NCI-H748 (cell line): ENCODE measurements at regions not wholly inside any gene's neighbourhood (a gene's known extent, or its start where the extent isn't known, plus 50 kb on each side); places are given as distances from the start of the nearest gene placed in this dataset.
A peak's percentile ranks its signal among the peaks of the same experiment; 100 is the strongest.
"Not testable (repeated sequence)": the region's sequence is repeated elsewhere in the genome, so short reads cannot be mapped to it uniquely, and the experiment has no call there.

Experiments
- DNase-seq: peaks from one replicate; lab custom pipeline; 2025; ENCODE audit not compliant: unreplicated experiment; lab: John Stamatoyannopoulos, UW

DNA sequence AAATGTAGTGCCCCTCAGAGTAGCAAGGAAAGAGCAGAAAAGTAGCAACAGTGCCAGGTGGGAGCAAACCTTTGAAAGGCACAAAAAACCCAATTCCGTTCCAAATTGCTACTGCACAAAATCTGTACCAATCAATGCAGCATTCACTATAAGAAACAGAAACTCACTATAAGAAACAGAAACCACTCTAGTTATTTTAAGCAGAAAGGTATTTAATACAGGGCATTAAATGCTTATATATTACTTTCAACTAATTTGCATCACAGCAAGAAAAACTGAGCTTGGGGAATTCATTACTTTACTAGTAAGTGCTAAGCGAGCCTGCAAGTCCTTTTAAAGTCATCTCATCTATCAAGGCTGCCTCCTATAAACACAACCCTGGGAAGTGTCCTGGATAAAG, 116.5 kb upstream of the OLIG3 start:
- no peak for DNase-seq

DNA sequence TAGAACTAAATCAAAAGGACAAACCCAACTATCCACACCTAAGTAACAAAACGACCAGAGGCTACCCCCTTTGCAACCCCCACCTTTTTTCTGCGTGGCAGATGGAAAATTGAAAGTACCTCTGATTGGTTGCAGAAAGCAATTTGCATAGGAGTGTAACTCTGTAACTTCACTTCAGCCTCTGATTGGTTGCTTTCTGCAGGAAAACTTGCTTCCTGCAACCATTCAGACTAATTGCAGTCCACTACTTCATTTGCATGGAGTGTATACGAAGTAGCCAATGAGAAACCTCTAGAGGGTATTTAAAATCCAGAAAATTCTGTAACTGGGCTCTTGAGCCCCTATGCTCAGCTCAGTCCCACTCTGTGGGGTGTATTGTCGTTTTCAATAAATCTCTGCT, 129.1 kb upstream of the OLIG3 start:
- DNase-seq: peak; percentile 30

DNA sequence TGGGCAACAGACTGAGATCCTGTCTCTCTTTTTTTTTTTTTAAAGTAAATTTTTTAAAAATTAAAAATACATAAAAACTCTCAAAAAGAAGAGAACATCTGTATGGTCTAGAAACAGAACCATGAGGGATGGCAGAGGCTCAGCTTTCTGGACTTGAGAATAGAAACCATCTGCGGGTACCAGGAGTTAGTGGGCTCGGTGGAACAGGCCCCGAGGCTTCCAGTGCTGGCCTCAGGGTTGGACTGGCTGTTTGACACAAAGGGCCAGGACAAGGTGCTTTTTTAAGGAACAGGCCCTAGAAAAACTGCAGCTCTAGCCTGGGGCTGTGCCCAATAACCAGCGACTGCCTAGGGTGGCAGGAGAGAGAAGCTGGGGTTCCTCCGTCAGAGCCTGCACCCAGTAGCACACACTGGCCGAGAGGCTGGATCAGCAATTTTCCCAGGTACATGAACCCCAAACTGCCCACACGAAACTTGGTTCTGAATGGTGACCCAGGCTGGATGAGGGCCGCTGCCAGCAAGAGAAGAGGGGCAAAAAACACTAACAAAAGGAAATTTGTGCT, 131.0 kb upstream of the OLIG3 start:
- no peak for DNase-seq

DNA sequence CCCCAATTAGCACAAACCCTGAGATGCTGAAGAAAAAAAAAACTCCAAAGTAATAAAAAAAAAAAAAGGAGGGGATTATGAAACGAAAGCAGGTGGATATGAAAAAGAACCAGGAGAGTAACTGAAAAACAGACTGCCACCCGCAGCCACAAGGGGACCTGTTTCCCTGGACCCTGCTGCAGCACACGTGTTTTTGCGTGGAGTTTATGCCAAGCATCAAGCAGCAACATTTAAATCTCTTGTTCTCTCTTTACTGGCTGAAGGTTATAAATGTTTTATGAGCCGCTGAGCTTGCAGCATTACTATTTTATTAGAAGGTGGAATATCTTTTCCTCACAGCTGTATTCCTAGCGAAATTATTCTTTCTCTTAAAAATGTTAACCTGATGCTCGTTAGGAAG, 131.6 kb upstream of the OLIG3 start:
- DNase-seq: peak; percentile 23

DNA sequence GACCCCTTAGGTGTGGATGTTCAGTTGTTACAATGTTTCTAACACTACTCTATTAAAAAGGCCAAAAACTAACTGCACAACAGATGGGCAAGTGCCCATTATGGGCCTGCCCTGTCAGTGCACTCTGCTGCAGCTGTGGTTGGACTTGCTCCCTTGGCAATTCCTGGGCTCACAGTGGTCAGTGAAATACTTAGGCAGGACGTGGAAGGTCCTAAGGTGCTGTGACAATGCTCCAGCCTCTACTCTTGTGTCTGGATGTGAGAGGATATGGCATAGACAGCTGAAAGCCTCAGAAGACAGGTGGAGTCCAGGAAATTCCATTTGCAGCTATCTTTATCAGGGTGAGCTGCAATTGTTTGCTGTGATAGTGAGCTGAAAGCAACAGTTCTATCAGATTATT, 136.5 kb upstream of the OLIG3 start:
- DNase-seq: no peak

DNA sequence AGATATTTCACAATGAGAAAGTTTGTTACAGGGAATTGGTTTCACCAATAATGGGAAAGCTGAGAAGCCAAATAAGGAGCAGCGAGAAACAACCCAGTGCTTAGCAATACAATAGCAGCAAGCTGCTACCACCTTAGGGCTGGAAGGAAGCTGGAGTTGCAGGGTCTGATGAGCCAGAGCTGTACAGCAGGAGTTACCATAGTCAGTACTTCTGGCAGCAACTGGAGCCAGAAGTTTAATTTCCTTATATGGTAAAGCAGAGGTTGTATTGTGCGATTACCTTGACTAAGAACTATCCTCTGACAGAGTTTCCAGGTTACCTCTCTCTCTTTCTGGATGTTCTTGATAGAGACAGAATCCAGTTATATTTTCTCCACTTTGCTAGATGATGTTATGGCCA, 137.1 kb upstream of the OLIG3 start:
- DNase-seq: no peak

DNA sequence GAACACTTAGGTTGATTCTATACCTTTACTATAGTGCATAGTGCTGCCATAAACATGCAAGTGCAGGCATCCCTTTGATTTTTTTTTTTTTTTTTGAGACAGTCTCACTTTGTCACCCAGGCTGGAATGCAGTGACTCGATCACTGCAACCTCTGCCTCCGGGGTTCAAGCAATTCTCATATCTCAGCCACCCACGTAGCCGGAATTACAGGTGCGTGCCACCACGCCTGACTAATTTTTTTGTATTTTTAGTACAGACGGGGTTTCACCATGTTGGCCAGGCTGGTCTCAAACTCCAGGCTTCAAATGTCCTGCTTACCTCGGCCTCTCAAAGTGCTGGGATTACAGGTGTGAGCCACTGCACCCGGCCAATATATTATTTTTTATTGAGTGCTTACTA, 140.0 kb upstream of the OLIG3 start:
- DNase-seq: not testable (repeated sequence)

DNA sequence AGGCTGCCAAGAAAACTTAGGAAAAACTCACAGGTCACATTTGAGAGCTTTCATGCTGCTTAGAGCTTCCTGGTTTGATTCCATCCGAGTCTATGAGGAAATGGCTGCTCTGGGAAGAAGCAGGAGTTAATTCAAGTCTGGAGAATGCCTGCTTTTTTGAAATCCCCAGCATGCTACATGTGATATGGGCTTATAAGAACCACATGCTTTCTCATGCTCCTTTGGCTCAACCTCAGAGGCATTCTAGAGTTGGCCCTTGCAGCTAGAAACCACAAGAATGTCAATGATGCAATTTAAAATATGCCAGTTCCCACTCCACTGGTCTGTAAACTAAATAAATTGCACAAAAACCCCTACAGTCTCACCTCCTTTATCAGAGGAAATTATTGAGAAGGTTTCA, 142.9 kb upstream of the OLIG3 start:
- no peak for DNase-seq

DNA sequence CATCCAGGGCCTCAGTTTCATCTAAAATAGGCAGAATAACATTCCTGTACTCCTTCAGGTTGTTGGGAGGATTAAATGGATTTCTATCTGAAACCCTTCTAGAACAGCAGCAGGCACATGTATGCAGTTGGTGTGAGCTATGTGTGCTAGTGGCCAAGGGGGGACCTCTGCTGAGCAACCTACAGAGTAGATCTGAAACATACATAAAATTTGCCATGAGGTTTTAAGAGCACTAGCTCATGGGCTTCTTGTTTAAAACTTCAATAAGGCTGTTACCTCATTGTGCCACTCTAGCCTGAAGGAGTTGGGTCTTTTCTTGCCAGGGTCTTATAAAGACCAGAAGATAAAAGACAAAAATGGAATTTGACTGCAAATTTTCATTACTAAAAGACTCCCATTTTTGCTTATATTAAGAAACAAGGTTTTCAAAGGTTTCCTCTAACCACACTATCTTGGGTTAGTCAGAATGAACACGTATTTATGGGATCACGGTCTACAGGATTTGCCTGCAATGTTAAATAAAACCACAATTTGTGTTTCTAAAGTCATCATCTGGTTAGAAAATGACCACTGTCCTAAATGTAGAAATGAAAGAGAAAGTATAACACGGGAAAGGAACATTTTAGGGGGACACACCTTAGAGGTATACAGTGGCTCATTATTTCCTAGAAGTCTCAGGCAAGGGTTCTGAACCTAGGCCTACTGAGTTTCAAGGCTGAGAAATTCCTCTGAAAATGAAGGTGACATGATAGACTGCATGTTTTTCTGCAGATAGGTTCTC, 144.9 kb upstream of the OLIG3 start:
- no peak for DNase-seq

DNA sequence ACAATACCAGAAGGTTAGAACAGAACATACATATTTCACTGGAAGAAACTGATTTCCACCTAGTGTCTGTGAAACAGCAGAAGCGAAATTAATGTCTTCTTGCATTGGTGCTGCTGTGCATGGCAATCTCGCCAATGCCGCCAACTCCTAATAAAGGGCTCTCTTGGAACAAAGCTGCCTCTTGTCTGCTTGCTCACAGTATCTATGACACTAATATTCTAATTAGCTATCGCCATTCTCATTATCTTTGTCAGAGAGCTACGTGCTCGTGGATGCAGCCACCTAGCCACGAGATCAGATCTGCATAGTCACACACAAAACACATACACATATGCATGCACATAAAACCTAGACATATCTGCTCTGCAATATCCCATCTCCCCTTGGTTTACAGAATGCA, 145.9 kb upstream of the OLIG3 start:
- peak; percentile 45 for DNase-seq

DNA sequence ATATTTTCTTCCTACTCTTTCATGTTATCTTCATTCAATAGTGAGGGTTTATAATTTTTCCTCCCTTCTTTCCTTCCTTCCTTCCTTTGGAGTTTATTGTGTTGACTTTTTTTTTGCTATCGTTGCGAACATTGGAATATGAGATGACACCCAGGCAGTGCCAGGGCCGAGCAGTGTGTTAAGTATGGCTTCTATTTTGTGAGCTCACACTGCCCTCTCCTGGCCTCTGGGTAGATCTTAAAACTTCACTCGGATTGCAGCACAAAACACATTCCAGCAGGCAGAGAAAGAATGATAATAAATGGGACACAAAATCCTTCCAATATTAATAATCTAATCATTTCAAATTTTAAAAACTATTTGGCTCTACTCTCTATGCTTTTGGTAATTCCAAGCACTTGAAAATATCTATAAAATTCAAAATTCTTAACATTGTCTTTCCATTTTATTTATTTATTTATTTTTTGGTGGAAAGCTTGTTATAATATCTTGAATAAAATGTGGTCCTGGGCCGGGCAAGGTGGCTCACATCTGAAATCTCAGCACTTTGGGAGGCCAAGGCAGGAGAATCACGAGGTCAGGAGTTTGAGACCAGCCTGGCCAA, 147.4 kb upstream of the OLIG3 start:
- DNase-seq: peak; percentile 75

DNA sequence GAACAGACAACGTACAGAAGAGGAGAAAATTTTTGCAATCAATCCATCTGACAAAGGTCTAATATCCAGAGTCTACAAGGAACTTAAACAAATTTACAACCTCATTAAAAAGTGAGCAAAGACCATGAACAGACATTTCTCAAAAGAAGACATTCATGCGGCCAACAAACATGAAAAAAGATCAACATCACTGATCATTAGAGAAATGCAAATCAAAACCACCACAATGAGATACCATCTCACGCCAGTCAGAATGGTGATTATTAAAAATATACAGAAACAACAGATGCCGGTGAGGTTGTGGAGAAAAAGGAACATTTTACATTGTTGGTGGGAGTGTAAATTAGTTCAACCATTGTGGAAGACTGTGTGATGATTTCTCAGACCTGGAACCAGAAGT, 149.0 kb upstream of the OLIG3 start:
- not testable (repeated sequence) for DNase-seq

DNA sequence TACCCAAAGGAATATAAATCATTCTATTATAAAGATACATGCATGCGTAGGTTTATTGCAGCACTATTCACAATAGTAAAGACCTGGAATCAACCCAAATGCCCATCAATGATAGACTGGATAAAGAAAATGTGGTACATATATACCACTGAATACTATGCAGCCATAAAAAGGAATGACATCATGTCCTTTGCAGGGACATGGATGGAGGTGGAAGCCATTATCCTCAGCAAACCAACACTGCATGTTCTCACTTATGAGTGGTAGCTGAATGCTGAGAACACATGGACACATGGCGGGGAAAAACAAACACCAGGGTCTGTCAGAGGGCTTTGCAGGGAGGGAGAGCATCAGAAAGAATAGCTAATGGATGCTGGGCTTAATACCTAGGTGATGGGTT, 149.4 kb upstream of the OLIG3 start:
- not testable (repeated sequence) for DNase-seq

DNA sequence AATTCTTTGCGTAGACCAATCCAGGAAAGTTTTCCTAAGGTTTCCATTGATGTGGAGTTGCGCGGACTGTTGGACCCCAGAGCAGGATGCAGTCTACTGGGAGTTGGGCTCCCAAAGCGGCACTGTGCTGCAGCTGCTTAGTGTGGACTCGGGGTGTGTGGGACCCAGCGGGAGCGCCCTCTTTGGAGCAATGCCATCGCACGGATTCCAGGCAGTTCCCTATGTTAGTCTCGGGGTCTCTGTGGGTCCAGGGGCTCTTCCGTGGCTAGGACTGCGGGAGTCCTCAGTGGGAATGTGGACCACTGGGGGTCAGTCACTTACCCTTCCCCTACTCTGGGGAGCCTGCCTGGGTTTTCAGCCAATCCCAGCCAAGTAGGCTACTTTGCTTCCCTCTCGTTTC, 151.7 kb upstream of the OLIG3 start:
- DNase-seq: no peak

DNA sequence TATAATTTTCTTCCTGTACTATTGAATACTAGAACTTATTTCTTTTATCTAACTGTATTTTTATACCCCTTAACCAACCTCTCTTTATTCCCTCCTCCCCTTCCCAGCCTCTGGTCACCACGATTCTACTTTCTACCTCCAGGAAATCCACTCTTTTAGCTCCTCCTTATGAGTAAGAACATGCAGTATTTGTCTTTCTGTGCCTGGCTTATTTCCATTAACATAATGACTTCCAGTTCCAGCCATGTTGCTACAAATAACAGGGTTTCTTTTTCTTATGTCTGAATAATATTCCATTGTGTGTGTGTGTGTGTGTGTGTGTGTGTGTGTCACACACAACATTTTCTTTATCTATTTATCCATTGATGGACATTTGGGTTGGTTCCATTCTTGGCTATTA, 152.3 kb upstream of the OLIG3 start:
- DNase-seq: no peak

DNA sequence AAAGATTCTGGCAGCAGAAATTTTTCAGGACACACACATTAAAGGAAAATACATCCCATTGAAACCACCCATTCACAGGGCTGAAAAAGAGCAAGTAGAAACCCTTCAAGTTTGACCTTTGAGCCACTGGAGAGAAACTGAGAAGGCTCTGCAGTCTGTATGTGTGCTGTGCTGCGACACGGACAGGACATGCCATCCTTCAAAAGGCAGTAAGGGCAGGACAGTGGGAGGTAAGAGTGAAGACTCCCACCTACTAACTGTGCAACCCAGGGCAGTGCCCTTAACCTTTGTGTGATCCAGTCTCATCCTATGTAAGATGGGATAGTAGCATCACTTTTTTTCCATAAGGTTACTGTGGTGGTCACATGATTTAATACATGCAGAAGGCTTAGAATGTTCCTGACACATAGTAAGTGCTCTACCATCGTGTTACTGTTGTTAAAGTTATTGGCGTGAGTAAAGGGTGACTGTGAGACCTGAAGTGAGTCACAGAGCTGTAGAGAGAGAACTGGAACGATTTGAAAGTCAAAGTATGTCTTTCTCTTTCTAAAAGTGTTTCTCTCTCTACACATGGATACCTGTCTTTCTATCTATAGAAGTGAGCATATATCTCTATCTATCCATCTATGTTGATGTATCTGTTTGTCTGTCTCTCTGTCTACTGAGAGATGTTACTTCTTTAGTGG, 153.7 kb upstream of the OLIG3 start:
- no peak for DNase-seq

DNA sequence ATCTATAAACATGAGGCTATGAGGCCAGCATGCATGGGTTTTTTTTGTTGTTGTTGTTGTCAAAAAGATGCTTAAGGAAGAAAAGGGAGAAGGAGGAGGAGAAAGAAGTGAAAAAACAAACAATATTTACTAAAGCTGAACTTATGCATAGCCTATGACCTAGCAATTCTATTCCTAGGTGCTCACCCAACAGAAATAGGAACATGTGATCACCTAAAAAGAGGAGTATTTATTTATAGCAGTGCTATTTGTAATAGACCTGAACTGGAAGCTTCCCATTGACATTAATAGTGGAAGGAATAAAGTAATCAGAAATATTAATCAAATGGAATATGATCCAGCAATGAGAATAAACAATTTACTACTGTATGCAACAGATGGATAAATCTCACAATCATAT, 156.5 kb upstream of the OLIG3 start:
- no peak for DNase-seq

DNA sequence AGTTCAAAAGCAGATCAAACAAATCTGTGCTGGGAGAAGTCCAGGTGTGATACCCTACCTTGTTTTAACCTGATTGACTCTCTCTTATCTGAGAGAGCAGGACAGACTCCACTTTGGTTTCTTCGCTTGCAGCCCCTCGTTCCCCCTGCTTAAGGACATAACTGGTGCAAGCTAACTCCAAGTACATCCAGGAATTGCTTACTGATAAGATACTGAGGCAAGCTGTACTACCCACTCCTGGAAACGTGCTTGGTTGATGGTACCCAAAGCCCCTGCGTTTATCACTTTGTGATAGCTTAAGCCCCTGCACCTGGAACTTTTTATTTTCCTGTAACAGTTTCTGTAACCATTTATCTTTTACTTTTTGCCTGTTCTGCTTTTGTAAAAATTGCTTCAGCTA, 157.0 kb upstream of the OLIG3 start:
- no peak for DNase-seq

DNA sequence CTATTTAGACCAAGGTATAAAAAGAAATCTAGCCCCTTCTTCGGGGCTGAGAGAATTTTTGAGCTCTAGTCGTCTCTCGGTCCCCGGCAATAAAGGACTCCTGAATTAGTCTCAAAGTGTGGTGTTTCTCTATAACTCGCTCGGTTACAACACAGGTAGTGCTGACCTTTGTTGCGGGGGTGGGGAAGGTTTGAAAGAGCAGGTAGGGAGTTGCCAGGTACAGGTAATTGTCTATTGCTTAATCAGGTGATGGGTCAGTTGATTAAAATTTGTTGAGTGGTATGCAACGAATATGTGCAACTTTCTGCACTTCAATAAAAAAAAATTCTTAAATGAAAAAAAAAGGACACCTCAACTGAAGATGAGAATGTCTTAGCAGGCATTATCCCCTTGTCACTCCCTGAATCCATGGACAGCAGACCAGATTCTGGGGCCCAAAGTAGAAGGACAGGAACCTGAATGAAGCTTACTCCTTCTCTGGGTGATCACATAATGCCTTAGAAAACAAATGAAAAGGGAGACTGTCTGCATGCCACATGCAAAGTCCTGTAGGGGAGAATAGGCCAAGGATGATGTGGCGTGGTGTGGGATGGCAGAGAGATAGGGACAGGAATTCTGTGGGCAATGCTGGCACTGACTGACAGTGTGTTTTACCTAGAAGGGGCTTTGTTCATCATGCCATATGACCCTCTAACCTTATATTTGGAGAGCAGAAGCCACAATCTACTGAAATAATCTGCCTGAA, 157.6 kb upstream of the OLIG3 start:
- no peak for DNase-seq

DNA sequence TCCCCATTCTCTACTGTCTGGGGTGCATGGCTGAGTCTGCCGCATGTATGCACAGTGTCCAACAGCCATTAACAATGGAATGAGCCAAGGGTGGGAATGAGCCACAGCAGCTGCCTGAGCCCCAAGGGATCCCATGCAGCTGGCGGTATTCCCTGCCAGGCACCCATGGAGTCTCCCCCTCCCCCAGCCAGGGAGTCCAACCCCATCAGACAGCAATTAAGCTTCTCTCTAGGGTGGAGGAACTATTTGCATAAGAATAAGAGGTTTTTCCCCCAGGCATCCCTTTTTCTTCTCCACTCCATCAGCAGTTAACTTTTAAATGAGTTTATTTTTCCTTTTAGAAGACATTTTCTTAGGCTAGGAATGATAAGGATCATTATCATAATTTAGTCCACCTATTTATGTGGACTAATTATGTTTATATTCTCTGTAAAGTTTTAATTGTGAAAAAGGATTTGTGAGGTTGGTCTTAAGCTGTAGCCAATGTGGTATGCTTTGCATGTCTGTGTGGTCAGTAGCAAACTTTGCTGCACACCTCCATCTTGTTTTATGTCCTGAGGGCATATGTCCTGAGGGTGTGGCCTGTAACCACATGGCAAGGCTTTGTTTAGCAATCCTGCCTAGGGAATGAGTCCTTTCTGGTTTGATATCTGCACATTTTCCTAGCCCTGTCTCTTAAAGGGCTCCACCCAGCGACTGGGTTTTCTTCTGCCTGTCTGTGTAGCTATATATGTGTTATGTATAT, 158.9 kb upstream of the OLIG3 start:
- no peak for DNase-seq

DNA sequence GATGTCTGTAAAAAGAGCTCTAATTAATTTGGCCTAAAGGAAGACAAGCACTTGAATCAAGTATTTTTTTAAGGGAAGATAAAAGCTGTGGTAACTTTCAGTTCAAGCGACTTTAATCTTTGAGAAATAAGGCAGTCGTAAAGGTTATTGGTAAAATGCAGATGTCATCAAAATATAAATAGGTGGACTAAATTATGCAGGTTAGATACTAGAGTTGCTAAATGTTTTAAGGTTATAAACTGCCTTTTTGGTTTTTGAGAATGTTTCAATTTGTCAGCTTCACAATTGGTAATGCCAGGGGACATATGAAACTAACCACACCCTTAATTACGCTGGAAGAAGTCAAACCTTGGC, 159.5 kb upstream of the OLIG3 start:
- DNase-seq: no peak
